C4-2B (cell line): ENCODE measurements at regions not wholly inside any gene's neighbourhood (a gene's known extent, or its start where the extent isn't known, plus 50 kb on each side); places are given as distances from the start of the nearest gene placed in this dataset.

ENCODE experiments used
- ZFX ChIP-seq: fragments of 450-650 bp; IDR thresholded peaks from 2 replicates; pipeline ENCODE4 v1.6.1; 2017
- TF ChIP-seq, protein P1 (sequence below): fragments of 450-650 bp; conservative IDR thresholded peaks from 2 replicates; pipeline ENCODE4 v1.5.1; 2017; ENCODE audit warnings: mild to moderate bottlenecking

DNA sequence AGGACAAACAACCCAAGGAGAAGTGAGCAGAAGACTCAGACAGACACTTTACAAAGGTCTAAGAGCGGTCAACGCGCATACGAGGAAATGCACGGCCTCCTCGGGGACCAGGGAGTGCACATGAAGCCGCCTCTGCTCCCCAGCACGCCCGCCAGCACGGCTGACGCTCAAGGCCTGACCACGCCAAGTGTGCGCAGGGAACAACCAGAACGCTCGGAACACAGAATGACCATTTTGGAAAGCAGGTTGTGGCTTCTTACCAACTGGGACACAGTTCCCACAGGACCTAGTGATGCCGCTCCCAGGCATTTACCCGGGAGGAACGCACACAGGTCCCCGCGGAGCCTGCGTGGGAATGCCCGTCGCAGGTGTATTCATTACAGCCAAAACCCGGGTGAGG, 191.5 kb upstream of the PPP1R26 start:
- TF ChIP-seq, protein P1, sequence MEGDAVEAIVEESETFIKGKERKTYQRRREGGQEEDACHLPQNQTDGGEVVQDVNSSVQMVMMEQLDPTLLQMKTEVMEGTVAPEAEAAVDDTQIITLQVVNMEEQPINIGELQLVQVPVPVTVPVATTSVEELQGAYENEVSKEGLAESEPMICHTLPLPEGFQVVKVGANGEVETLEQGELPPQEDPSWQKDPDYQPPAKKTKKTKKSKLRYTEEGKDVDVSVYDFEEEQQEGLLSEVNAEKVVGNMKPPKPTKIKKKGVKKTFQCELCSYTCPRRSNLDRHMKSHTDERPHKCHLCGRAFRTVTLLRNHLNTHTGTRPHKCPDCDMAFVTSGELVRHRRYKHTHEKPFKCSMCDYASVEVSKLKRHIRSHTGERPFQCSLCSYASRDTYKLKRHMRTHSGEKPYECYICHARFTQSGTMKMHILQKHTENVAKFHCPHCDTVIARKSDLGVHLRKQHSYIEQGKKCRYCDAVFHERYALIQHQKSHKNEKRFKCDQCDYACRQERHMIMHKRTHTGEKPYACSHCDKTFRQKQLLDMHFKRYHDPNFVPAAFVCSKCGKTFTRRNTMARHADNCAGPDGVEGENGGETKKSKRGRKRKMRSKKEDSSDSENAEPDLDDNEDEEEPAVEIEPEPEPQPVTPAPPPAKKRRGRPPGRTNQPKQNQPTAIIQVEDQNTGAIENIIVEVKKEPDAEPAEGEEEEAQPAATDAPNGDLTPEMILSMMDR, result no peak
- TF ChIP-seq ZFX, result no peak
